GM19240 (cell line): ENCODE measurements at regions not wholly inside any gene's neighbourhood (a gene's known extent, or its start where the extent isn't known, plus 50 kb on each side); places are given as distances from the start of the nearest gene placed in this dataset.
"Not testable (repeated sequence)": the region's sequence is repeated elsewhere in the genome, so short reads cannot be mapped to it uniquely, and the experiment has no call there.

Experiments used
- DNase-seq: peaks from one replicate; pipeline ENCODE4 v3.0.0; 2011; ENCODE audit warnings: low spot score; ENCODE audit not compliant: insufficient read length

DNA sequence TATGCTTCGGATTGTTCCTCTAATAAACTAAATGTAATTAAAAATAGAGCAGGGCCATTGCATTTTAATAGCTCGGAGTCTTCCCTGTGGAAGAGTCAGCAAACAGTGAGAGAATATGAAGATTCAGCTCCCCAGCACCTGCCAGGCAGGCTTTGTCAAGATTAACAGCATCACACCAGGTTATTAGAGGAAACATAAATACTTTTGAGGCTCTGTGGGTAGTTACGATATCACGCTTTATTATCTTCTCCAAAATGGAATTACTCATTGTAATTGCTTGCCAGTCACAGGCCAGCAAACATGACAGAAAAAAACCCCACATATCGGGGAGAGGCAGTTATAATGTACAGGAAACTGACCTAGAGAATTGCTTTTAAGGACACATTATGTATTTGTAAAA, 303.9 kb downstream of the CPS1 start:
- DNase-seq, result no peak

DNA sequence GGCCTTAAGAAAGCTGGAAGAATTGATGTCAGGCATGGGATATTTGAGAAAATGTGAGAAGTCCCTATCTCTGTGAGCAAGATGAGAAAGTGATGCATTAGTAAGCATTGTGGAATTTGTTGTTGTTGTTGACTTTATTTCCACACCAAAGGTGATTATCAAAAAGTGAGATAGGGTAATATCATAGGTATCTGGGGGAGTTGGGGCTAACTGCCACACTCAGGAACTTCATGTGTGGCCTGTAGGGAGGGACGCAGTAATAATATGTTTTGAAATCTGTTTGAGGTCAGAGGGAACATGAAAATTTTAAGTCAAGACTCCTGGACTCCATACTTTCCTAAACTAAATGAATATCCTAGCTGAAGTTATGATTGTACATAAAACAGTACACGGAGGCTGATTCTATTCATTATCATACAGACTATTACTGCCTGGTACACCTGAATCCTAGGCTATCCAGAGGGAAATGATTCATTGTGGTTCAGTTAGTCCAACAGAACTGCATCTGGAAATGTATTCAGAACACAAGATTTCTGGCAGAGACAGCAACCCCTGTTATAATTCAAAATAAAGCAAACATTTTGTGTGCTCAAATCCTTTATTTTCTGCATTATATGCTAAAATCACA, 304.8 kb downstream of the CPS1 start:
- DNase-seq, result no peak

DNA sequence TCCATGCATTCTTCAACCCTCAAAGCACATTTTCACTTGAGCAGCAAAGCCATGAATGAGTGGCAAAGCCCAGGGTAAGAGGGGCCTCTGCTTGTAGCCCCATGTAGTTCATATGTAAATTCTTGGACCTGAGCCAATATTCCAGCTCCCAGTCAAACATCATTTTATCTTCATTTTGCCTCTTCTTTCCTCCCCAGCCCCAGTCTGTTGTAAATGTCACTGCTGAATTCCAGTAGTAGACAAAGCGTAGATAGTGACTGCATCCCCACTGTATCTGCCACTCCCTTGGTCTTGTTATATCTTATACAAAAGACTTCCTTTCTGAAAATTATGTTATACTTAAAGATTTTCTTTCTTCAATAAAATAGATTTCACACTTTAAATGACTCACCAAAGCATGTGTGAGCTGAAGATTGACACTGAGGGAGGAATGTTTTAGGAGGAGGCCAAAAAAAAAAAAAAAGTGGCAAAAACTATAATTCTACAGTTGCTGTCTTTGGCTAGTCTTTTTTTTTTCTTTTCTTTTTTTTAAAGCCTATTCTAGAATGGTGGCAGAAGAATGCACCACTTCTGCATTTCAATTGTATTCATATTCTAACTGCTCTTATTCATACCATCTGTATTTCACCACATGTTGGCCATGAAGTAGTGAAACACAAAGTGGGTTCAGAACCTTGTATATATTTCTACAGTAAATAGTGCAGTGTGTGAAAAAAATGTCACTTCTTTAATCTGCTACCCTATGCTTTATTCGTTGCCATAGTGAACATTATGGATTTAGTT, 306.1 kb downstream of the CPS1 start:
- no peak for DNase-seq

DNA sequence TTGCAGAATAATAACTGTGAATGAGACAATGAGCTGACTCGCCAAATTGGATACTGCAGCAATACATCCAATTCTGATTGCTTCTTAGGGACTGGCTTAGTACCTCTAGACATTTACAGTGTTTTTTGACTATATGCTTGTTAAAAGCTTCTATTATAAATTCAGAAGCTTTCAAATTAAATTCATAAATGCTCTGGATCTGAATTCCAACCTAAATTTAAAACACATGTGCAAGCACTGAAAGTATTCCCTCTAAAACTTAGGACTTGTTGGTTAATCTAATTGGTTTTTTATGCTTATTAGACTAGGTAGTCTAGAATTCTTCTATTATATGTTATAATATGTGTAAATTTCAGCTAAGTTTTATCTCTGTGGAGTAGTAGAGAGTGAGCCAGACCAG, 306.9 kb downstream of the CPS1 start:
- no peak for DNase-seq

DNA sequence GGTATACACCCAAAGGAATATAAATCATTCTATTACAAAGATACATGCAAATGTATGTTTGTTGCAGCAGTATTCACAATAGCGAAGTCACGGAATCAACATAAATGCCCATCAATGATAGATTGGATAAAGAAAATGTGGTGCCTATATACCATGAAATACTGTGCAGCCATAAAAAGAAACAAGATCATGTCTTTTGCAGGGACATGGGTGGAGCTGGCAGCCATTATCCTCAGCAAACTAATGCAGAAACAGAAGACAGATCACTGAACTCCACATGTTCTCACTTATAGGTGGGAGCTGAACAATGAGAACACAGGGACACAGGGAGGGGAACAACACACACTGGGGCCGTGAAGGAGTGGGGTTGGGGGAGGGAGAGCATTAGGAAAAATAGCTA, 315.2 kb downstream of the CPS1 start:
- not testable (repeated sequence) for DNase-seq

DNA sequence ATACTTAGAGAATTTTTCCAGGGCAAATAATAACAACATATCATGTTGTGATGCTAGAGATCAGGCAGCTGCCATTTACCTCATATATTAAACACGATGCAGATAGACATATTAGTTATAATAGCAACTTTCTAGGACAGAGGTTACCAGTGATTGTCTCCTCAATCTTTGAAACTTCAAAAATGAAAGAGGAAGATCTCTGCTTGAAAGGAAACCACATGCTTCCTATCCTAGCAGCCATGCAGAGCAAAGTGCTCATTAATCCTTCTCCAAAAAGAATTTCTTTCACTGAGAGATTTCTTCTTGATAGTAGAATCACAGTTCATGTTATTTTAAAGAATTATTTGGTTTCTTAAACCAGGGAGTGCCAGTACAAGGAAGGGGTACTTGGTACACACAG, 317.2 kb downstream of the CPS1 start:
- DNase-seq, result no peak

DNA sequence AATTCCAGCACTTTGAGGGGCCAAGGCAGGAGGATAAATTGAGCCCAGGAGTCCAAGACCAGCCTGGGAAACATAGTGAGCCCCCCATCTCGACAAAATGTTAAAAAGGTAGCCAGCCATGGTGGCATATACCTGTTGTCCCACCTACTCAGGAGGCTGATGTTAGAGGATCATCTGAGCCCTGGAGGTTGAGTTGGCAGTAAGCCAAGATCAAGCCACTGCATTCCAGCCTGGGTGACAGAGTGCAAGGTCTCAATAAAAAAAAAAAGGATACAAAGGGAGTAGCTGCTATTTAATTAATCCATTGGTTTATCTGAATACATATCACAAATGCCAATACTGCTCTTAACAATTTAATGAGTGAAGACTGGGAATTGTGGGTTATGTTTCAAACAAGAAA, 327.8 kb downstream of the CPS1 start:
- no peak for DNase-seq

DNA sequence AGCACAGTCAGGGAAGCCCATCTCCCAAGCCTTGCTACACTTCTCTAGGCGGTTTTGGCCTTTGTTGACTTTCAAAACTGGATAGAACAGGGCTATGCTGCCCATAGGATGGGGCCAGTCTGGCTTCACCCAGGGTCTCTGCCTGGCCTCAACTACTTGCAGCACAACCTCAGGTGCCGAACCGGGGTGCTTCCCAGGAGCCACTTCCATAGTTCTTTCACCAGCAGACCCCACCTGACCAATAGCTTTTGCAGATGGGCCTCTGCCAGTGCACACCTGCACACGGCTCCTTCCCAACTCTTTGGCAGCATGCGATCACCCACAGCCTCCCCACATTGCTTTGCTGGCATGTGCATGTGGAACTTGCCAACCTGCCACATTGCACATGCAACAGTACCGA, 331.6 kb downstream of the CPS1 start:
- no peak for DNase-seq

DNA sequence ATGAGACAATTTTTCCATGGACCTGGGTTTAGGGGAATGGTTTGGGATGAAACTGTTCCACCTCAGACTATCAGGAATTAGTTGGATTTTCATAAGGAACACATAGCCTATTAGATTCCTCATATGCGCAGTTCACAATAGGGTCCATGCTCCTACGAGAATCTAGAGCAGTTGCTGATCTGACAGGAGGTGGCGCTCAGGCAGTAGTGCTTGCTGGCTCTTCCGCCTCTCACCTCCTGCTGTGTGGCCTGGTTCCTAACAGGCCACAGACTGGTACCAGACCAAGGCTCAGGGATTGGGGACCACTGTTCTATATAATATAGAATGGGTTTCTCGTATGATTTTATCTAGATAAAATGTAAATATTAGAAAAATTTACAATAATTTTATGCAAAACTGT, 338.7 kb downstream of the CPS1 start:
- no peak for DNase-seq

DNA sequence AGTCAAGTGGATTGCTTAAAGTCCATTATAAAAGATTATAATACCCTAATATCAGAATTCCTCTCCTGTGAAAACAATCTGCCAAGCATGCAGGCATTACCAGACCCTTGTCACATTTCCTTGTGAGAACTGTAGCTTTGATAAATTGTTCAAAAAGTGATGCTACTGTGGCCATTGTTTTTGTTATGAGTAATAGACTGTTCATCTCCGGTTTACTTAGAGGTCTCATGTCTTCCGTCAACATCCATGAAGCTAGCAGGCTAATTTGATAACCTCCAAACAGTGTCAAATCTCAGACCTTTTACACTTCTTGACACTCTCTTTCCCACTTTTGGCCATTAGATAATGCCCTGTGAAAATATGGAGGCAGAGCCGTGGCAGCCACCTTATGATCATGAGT, 342.7 kb downstream of the CPS1 start:
- no peak for DNase-seq

DNA sequence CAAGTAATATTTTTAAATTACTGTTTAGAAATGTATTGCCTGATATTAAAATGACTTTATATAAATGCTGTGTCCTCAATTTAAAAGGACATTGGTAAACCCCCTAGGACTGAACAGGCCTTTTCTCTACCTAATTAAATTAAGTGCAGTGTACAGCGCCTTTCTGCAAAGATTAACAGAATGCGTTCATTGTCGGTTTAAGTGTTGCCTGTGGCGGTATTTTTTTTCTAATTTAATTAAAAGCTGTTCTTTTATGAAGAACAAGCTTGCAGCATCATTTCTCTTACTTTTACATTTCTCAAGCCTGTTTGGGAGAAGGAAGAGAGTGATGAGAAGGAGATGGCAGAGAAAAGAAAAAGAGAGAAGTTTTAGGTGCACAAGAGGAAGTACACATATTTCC, 344.9 kb downstream of the CPS1 start:
- DNase-seq, result no peak

DNA sequence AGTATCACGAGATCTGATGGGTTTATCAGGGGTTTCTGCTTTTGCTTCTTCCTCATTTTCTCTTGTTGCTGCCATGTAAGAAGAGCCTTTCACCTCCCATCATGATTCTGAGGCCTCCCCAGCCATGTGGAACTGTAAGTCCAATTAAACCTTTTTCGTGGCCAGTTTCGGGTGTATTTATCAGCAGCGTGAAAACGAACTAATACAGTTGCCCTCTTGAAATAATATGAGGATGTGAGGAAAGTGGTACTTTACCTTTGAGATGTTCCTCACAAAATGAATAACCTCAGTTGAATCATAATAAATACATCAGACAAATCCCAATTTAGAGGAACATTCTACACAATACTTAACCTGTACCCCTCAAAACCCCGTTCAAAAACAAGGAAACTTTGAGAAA, 356.4 kb downstream of the CPS1 start:
- no peak for DNase-seq

DNA sequence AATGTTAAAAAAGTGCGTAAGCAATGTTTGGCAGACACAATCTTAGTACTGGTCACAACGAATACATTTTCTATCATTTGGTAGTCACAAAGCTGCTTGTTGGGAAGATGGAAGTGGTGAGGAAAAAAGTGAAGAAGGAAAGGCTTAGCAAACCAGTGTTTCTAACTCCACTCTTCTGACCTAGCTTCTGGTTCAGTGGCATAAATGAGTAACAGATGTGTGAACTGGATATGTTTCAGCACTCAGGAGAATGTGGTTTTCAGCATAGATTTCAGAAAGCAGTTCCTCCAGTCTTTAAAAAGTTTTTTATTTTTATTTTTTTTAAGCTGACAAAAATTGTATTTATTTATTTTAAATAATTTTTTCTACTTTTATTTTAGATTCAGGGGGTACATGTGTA, 357.1 kb downstream of the CPS1 start:
- no peak for DNase-seq

DNA sequence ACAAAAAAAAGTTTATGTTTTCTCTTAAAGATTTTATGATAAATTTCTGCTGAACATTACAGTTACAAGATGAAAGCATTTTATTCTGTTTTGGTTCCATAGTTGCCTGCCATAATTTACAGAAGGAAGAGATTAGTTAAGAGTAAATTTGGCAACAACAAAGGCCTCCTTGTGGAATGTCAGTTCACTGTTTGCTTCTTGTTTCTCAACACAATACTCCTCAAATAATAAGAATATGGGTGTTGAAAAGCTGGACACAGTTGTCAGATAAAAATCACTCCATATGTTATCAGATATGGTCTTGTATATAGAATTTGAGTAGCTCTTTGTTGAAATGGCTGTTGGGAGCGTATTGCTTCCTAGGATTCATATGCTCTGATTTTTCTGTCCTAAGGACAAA, 359.5 kb downstream of the CPS1 start:
- no peak for DNase-seq

DNA sequence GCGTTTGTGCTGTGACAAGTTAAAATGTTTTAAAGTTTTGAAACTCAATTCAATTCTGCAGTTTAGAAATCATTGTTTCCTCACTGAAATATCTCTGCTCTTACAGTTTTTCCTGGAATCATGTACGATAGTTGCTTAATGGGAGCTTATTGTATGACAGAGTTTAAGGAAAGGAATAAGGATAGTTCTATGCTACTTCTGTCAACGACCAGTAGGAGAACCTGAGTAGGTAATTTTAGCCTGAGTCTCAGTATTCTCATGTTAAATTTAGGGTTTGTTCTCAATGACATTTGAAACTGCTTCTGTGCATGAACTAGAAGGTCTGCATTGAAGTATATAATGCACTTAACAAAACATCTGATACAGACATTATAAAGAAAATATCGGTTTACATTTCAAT, 361.1 kb downstream of the CPS1 start:
- no peak for DNase-seq

DNA sequence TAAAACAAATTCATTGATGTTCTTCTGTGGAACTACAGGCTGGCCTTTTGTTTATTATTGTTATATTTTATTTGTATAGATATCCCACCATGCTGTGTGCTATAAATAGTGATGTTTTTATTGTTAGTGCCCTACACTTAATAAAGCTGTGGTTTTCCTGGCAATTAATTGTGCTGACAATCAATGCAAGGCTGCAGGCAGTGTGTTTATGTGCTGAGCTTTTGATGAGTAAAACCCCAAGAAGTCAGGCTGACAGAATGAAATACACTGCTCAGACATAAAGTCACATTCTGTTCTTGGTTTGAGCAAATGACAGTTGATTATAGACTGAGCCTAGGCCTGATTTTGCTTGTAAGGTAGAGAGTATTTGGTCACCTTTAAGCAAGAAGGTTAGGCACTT, 362.7 kb downstream of the CPS1 start:
- no peak for DNase-seq

DNA sequence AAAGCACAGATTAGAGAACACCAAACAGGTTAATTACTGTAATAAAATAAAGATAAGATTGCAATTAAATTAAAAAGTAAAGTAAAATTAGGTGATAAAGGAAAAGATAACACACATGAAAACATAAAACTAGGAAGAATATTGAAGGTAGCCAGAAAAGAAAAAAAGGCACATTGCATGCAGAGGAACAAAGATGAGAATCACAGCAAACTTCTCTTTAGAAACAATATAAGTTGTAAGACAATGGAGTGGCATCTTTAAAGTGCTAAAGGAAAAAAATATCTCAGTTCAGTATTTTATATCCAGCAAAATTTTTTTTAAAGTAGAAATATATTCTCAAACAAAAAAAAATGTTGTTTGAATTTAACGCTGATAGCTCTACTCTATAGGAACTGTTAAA, 366.0 kb downstream of the CPS1 start:
- no peak for DNase-seq

DNA sequence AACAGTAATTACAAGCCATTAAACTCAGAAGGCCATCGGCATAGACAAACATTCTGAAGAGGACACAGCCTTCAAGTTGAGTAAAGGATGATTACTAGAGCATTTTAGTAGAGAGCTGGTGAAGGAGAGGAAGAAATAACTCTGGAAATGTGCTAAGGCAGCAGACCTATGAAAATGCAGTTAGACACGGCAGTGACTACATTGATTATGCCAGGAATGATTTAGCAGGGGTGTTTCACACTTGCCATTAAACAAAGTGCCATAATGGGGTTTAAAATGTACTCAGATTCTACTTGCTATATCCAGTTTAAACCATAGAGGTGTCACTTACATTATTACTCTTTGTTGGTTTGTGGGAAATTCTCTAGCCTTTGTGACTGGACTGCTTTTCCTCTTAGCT, 372.3 kb downstream of the CPS1 start:
- DNase-seq, result no peak

DNA sequence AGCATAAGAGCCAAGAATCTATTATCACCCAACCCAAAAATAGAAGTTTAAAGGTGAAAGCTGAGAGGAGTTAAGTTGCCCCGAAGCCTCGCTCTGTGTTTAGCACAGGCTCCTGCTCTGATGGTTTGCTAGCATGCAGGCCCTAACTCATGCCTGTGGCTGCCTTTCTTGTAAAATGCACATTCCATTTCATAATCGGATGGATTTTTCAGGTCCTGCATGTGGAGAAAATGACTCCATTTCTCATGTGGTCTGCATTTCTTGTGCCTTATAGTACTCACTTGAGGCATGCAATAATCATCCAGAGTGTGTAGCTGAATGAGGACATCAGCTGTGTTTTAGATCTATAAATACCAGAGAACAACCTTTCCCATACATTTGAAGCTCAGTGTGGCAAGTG, 381.8 kb downstream of the CPS1 start:
- DNase-seq, result no peak

DNA sequence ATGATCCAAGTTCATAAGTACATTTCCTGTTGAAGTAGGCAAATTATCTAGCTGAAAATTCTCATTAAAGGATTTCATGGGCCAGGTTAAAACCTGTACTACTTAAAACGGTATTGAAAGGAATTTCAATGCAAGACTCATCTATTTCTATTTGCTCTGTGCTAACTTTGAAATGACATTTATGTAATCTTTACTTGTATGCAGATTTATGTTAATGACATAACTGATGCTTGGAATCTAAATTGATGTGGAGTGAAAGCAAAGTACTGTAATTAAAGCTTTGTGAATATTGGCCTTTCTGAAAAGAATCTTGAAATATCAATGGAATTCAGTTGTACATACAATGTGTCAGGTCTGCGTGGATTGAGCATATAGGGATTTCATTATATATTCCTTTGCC, 390.0 kb downstream of the CPS1 start:
- DNase-seq, result no peak

DNA sequence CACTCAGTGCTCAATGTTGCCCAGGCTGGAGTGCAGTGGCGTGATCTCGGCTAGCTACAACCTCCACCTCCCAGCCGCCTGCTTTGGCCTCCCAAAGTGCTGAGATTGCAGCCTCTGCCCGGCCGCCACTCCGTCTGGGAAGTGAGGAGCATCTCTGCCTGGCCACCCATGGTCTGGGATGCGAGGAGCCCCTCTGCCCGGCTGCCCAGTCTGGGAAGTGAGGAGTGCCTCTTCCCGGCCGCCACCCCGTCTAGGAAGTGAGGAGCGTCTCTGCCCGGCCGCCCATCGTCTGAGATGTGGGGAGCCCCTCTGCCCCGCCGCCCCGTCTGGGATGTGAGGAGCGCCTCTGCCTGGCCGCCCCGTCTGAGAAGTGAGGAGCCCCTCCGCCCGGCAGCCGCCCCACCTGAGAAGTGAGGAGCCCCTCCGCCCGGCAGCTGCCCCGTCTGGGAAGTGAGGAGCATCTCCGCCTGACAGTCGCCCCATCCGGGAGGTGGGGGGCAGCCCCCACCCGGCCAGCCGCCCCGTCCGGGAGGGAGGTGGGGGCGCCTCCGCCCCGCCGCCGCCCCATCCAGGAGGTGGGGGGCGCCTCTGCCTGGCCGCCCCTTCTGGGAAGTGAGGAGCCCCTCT, 394.1 kb downstream of the CPS1 start:
- not testable (repeated sequence) for DNase-seq

DNA sequence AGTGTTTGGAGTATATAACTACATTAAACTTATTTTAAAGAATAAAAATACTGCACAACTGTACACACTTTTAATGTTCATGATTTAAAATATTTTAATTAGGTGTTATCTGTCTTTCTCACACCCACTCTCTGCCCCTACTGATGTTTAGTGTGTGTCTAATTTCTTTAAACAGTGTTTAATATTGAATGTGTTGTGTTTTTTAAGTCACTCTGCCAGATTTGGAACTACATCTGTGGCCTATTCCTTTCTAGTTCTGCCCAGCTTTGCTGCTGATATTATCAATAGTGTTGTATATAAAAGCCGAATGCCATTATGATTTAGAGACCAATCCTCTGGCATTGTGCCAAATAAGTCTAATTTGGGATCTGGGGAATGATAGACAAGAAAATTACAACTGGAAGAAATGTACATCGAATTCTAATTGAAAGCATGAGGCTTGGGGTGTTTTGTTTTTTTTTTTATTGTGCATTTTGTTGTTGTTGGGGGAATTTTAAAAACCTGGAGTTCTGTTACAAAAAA, 398.0 kb downstream of the CPS1 start:
- DNase-seq, result no peak

DNA sequence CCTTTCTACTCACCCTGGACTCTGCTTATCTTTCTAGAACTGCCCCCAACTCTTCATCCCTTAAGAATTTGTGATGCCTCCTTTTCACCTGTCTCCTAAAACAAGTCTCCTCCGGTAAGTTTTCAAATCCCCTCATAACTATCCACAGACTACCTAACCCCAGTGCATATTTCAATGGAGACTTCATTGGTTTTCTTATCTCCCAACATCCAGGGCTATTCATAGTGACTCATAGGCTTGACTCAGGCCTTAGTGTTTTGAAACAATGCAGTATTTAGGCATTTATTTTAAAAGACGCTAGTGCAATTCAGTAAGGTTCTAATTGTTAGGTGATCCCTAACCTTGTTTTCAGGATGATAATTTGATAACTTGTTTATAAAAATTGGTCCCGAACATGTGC, 399.2 kb downstream of the CPS1 start:
- DNase-seq, result no peak
